ENCODE measurements at regions not wholly inside any gene's neighbourhood (a gene's known extent, or its start where the extent isn't known, plus 50 kb on each side); places are given as distances from the start of the nearest gene placed in this dataset.

- Histone ChIP-seq H3K4me1 (ENCODE audit: insufficient read depth) (peaks cover 1% of the 10 kb centered on the region), H3K36me3 (no peaks in the 10 kb centered on the region), H3K27ac (no peak overlapping the region), H3K4me3 (no peak overlapping the region), H3K9me3 (no peaks in the 10 kb centered on the region), H3K27me3 (no peaks in the 10 kb centered on the region)
- intact Hi-C loops (cut with DNase I), result no loop called here
- TF ChIP-seq EP300 (IDR thresholded peaks at IDR 0.05) (no peak), POLR2A (IDR thresholded peaks at IDR 0.05) (no peak), CTCF (IDR thresholded peaks at IDR 0.05) (no peak)
- no peak for DNase-seq
- WGBS, 3 donors, result 93 to 96% (median 93%) methylated on average over 4 of the region's 4 CpGs
These were observed 74.7 kb upstream of the ADAMTS16 start for GRCh38 chr5:5065472-5065871.

GRCh38 chr5:5066276-5067186 is 73.6 kb upstream of the ADAMTS16 start:
- 64 to 73% (median 65%) methylated on average over 6 of the region's 6 CpGs for WGBS, 3 donors
- TF ChIP-seq POLR2A (IDR thresholded peaks at IDR 0.05) (no peak), CTCF (IDR thresholded peaks at IDR 0.05) (no peak), EP300 (IDR thresholded peaks at IDR 0.05) (no peak)
- peak in 2 of 5 donors; percentile 18 to 36 for DNase-seq

GRCh38 chr5:5069851-5070250 is 70.3 kb upstream of the ADAMTS16 start:
- 6 to 28% (median 7%) methylated on average over 5 of the region's 5 CpGs for WGBS, 3 donors
- intact Hi-C loops (cut with DNase I), result no loop called here
- Histone ChIP-seq H3K27me3 (no peaks in the 10 kb centered on the region), H3K4me3 (no peak overlapping the region), H3K27ac (peak overlapping the region; percentile 30 to 57), H3K36me3 (no peaks in the 10 kb centered on the region), H3K9me3 (no peaks in the 10 kb centered on the region), H3K4me1 (ENCODE audit: insufficient read depth) (peaks cover 1% of the 10 kb centered on the region)
- DNase-seq, result no peak
- no peak for TF ChIP-seq POLR2A (IDR thresholded peaks at IDR 0.05)
- TF ChIP-seq EP300 (IDR thresholded peaks at IDR 0.05), result no peak
- no peak for TF ChIP-seq CTCF (IDR thresholded peaks at IDR 0.05)

More at GRCh38 chr5:5066276-5067186, 73.6 kb upstream of the ADAMTS16 start:
- no peaks in the 10 kb centered on the region for H3K36me3 ChIP-seq
- no peaks in the 10 kb centered on the region for H3K27me3 ChIP-seq
- H3K4me1 ChIP-seq (ENCODE audit: insufficient read depth), result peaks cover 1% of the 10 kb centered on the region
- intact Hi-C loops (cut with DNase I), result no loop called here
- no peak overlapping the region for H3K4me3 ChIP-seq
- no peak overlapping the region for H3K27ac ChIP-seq
- no peaks in the 10 kb centered on the region for H3K9me3 ChIP-seq

DNA sequence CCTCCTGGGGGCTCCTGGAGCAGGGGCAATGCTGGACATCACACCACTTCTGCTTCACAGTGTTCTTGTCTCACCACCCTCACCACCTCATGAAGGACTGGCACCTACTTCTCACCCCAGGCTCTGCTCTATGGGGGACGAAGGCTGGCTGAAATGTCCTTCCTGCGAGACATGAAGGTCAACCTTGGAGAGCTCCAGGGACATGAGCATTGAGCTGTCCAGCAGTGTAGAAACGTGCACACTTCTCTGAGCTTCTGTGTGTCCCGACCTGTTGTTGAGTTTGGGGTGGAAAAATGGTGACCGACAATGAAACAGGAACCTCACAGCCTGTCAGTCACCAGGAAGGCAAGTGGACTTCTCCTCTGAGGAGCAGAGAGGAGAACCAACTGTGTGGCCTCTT is 68.6 kb upstream of the ADAMTS16 start:
- Histone ChIP-seq H3K27me3 (no peaks in the 10 kb centered on the region), H3K4me1 (ENCODE audit: insufficient read depth) (peaks cover 1% of the 10 kb centered on the region), H3K36me3 (no peaks in the 10 kb centered on the region), H3K9me3 (no peaks in the 10 kb centered on the region), H3K27ac (no peak overlapping the region), H3K4me3 (no peak overlapping the region)
- TF ChIP-seq EP300 (IDR thresholded peaks at IDR 0.05) (no peak), CTCF (IDR thresholded peaks at IDR 0.05) (no peak), POLR2A (IDR thresholded peaks at IDR 0.05) (no peak)
- DNase-seq, result no peak
- whole genome bisulfite sequencing, 3 donors, result 88 to 95% (median 93%) methylated on average over 5 of the region's 5 CpGs
- intact Hi-C loops (cut with DNase I), result no loop called here

All from ovary (tissue), 7 donors.